Testis (tissue), 2 donors: ENCODE measurements at regions not wholly inside any gene's neighbourhood (a gene's known extent, or its start where the extent isn't known, plus 50 kb on each side); places are given as distances from the start of the nearest gene placed in this dataset.

ENCODE experiments used
- DNase-seq: peaks from one replicate; pipeline ENCODE4 v3.0.0-alpha.2; 2019
- H3K27ac ChIP-seq, 2 donors: fragments of 200-600 bp; sonication (generic); one replicate each; pipeline ENCODE4 v1.5.1; 2019
- H3K27me3 ChIP-seq: fragments of 200-600 bp; sonication (generic); one replicate; pipeline ENCODE4 v1.5.1; 2019
- H3K36me3 ChIP-seq: fragments of 200-600 bp; sonication (generic); one replicate; pipeline ENCODE4 v1.5.1; 2017; ENCODE audit warnings: low read depth; ENCODE audit errors: missing control alignments
- H3K4me1 ChIP-seq: fragments of 200-600 bp; sonication (generic); one replicate; pipeline ENCODE4 v1.5.1; 2019
- H3K4me3 ChIP-seq, 2 donors: fragments of 200-600 bp; sonication (generic); one replicate each; pipeline ENCODE4 v1.5.1; 2017 to 2019
- H3K9me3 ChIP-seq: fragments of 200-600 bp; sonication (generic); one replicate; pipeline ENCODE4 v1.5.1; 2017
- CTCF ChIP-seq, 3 experiments: fragments of 450-650 bp in 2 of 3; fragments of 200-600 bp in 1 of 3; sonication (generic) in 1 of 3; IDR thresholded peaks; one replicate each; pipeline ENCODE4 v1.5.1; 2016 to 2019; ENCODE audit warnings: antibody characterized with exemption in 3 of 3, mild to moderate bottlenecking in 2 of 3, moderate library complexity in 1 of 3
- POLR2A ChIP-seq: fragments of 450-650 bp; IDR thresholded peaks from one replicate; pipeline ENCODE4 v1.6.1; 2017; ENCODE audit warnings: antibody characterized with exemption, mild to moderate bottlenecking, moderate library complexity
- WGBS, 2 donors: methylation state at CpG; one replicate each; pipeline ENCODE4 v1.1.5; 2018; 5-methylcytosine and 5-hydroxymethylcytosine counted together
- intact Hi-C: fragments of 100-400 bp; cut with DNase I; formaldehyde crosslinking; loops from one replicate; pipeline ENCODE4 v1.15.1; 2023; ENCODE audit warnings: low total_unique reads

- Histone ChIP-seq H3K36me3 (no peaks in the 10 kb centered on the region), H3K4me1 (no peaks in the 10 kb centered on the region), H3K9me3 (no peaks in the 10 kb centered on the region), H3K27ac (no peak overlapping the region), H3K4me3 (no peak overlapping the region), H3K27me3 (no peaks in the 10 kb centered on the region)
- TF ChIP-seq CTCF (IDR thresholded peaks at IDR 0.05) (no peak), POLR2A (no peak)
- intact Hi-C loops, result no loop called here
- no peak for DNase-seq
Measured at GRCh38 chr3:28172748-28173147, 68.7 kb upstream of the CMC1 start.

- 24 to 33% methylated on average over 3 of the region's 3 CpGs for WGBS, 2 donors
- DNase-seq, result no peak
- H3K36me3 ChIP-seq, result no peaks in the 10 kb centered on the region
Measured at GRCh38 chr3:28173836-28174235, 67.6 kb upstream of the CMC1 start.

GRCh38 chr3:28186748-28187147 is 54.7 kb upstream of the CMC1 start:
- TF ChIP-seq CTCF (IDR thresholded peaks at IDR 0.05), result no peak
- TF ChIP-seq POLR2A, result no peak
- H3K9me3 ChIP-seq, result no peaks in the 10 kb centered on the region
- intact Hi-C loops, result no loop called here
- H3K27ac ChIP-seq, result no peak overlapping the region
- H3K36me3 ChIP-seq, result no peaks in the 10 kb centered on the region
- no peaks in the 10 kb centered on the region for H3K4me1 ChIP-seq
- DNase-seq, result no peak
- H3K27me3 ChIP-seq, result no peaks in the 10 kb centered on the region
- no peak overlapping the region for H3K4me3 ChIP-seq

More at GRCh38 chr3:28173836-28174235, 67.6 kb upstream of the CMC1 start:
- Histone ChIP-seq H3K4me1 (no peaks in the 10 kb centered on the region), H3K27ac (no peak overlapping the region), H3K4me3 (no peak overlapping the region), H3K9me3 (no peaks in the 10 kb centered on the region), H3K27me3 (no peaks in the 10 kb centered on the region)
- no peak for TF ChIP-seq POLR2A
- TF ChIP-seq CTCF (IDR thresholded peaks at IDR 0.05), result no peak
- intact Hi-C loops, result no loop called here

GRCh38 chr3:28188686-28189085 is 52.7 kb upstream of the CMC1 start:
- intact Hi-C loops, result no loop called here
- WGBS, 2 donors, result 89 to 97% methylated on average over 2 of the region's 2 CpGs
- H3K4me1 ChIP-seq, result no peaks in the 10 kb centered on the region

More at GRCh38 chr3:28188686-28189085, 52.7 kb upstream of the CMC1 start:
- no peak for DNase-seq
- TF ChIP-seq POLR2A (no peak), CTCF (IDR thresholded peaks at IDR 0.05) (no peak)
- H3K4me3 ChIP-seq, result no peak overlapping the region
- H3K27ac ChIP-seq, result no peak overlapping the region
- H3K36me3 ChIP-seq, result no peaks in the 10 kb centered on the region
- no peaks in the 10 kb centered on the region for H3K27me3 ChIP-seq
- no peaks in the 10 kb centered on the region for H3K9me3 ChIP-seq
